RKO (cell line): ENCODE measurements at regions not wholly inside any gene's neighbourhood (a gene's known extent, or its start where the extent isn't known, plus 50 kb on each side); places are given as distances from the start of the nearest gene placed in this dataset.
"Not testable (repeated sequence)": the region's sequence is repeated elsewhere in the genome, so short reads cannot be mapped to it uniquely, and the experiment has no call there.

Source experiments
- DNase-seq: peaks from one replicate; pipeline ENCODE4 v3.0.0-alpha.2; 2016; ENCODE audit warnings: low spot score

- DNase-seq = no peak
Measured at GRCh38 chr11:119586181-119586580, 142.8 kb downstream of the NECTIN1 start.

- no peak for DNase-seq
Measured at GRCh38 chr11:119585043-119585781, 143.8 kb downstream of the NECTIN1 start.

- peak; percentile 35 for DNase-seq
Measured at GRCh38 chr11:119584193-119585042, 144.6 kb downstream of the NECTIN1 start.

- no peak for DNase-seq
Measured at GRCh38 chr11:119583585-119583984, 145.4 kb downstream of the NECTIN1 start.

GRCh38 chr11:119581396-119581795 lies 147.6 kb downstream of the NECTIN1 start:
- DNase-seq = not testable (repeated sequence)

- DNase-seq = no peak
Measured at GRCh38 chr11:119580751-119581150, 148.2 kb downstream of the NECTIN1 start.

GRCh38 chr11:119580081-119580480 lies 148.9 kb downstream of the NECTIN1 start:
- DNase-seq = no peak

- DNase-seq = peak; percentile 21
Measured at GRCh38 chr11:119578521-119579191, 150.3 kb downstream of the NECTIN1 start.

GRCh38 chr11:119573858-119574257 lies 150.9 kb upstream of the THY1 start:
- DNase-seq = no peak

- no peak for DNase-seq
Measured at GRCh38 chr11:119572481-119573424, 149.8 kb upstream of the THY1 start.

- DNase-seq = no peak
Measured at GRCh38 chr11:119571311-119571710, 148.3 kb upstream of the THY1 start.

- DNase-seq = peak; percentile 36
Measured at GRCh38 chr11:119567688-119568582, 145.0 kb upstream of the THY1 start.

- DNase-seq = no peak
Measured at GRCh38 chr11:119566319-119566718, 143.3 kb upstream of the THY1 start.

GRCh38 chr11:119565693-119566092 lies 142.7 kb upstream of the THY1 start:
- not testable (repeated sequence) for DNase-seq

GRCh38 chr11:119560961-119561360 lies 138.0 kb upstream of the THY1 start:
- no peak for DNase-seq

- no peak for DNase-seq
Measured at GRCh38 chr11:119560291-119560690, 137.3 kb upstream of the THY1 start.

GRCh38 chr11:119552106-119552485 lies 129.1 kb upstream of the THY1 start:
- no peak for DNase-seq

GRCh38 chr11:119551420-119552105 lies 128.6 kb upstream of the THY1 start:
- no peak for DNase-seq

- DNase-seq = no peak
Measured at GRCh38 chr11:119550053-119550752, 127.2 kb upstream of the THY1 start.
